Keratinocyte (primary cell): ENCODE measurements at regions not wholly inside any gene's neighbourhood (a gene's known extent, or its start where the extent isn't known, plus 50 kb on each side); places are given as distances from the start of the nearest gene placed in this dataset.

Experiments
- DNase-seq: peaks from one replicate; pipeline ENCODE4 v3.0.0-alpha.2; 2011; ENCODE audit warnings: low read depth, missing footprints, low spot score
- FAIRE-seq: peaks from 2 replicates; lab custom pipeline; 2011; peaks lifted over from hg19 to GRCh38; lab: Jason Lieb, UNC
- H2AFZ ChIP-seq: 2 replicates; pipeline ENCODE4 v1.6.0; 2012; ENCODE audit warnings: low read length, control low read depth, inconsistent platforms; ENCODE audit not compliant: control insufficient read depth
- H3K27ac ChIP-seq: 2 replicates; pipeline ENCODE4 v1.5.1; 2011; ENCODE audit warnings: low read length; ENCODE audit not compliant: control insufficient read depth, insufficient read depth
- H3K27me3 ChIP-seq: 3 replicates; pipeline ENCODE4 v1.6.0; 2011; ENCODE audit warnings: low read length; ENCODE audit not compliant: control insufficient read depth, insufficient read depth; ENCODE audit errors: extremely low read depth
- H3K36me3 ChIP-seq, 2 experiments: 2 replicates in 1 of 2; 3 replicates in 1 of 2; pipeline ENCODE4 v1.5.1; 2011; ENCODE audit warnings: low read length in 2 of 2, mild to moderate bottlenecking in 1 of 2; ENCODE audit not compliant: control insufficient read depth in 2 of 2, insufficient read depth in 2 of 2; ENCODE audit errors: extremely low read depth in 1 of 2
- H3K4me1 ChIP-seq: 3 replicates; pipeline ENCODE4 v1.5.1; 2011; ENCODE audit warnings: low read length; ENCODE audit not compliant: control insufficient read depth, insufficient read depth; ENCODE audit errors: extremely low read depth
- H3K4me2 ChIP-seq: 3 replicates; pipeline ENCODE4 v1.6.0; 2011; ENCODE audit warnings: low read depth, low read length; ENCODE audit not compliant: control insufficient read depth, insufficient read depth; ENCODE audit errors: extremely low read depth
- H3K4me3 ChIP-seq, 3 experiments: fragments of 200-600 bp in 1 of 3; sonication (generic) in 1 of 3; 2 replicates in 2 of 3; 3 replicates in 1 of 3; pipeline ENCODE4 v1.5.1; 2011 to 2016; ENCODE audit warnings: low read length in 3 of 3, mild to moderate bottlenecking in 3 of 3, control low read depth in 2 of 3, inconsistent platforms in 1 of 3, low read depth in 1 of 3, mixed read lengths in 1 of 3, mixed run types in 1 of 3, moderate library complexity in 1 of 3; ENCODE audit not compliant: control insufficient read depth in 2 of 3, insufficient read depth in 2 of 3; ENCODE audit errors: extremely low read depth in 1 of 3
- H3K79me2 ChIP-seq: 2 replicates; pipeline ENCODE4 v1.6.0; 2012; ENCODE audit warnings: low read length; ENCODE audit not compliant: control insufficient read depth, insufficient read depth
- H3K9ac ChIP-seq: 3 replicates; pipeline ENCODE4 v1.6.0; 2011; ENCODE audit warnings: low read length; ENCODE audit not compliant: control insufficient read depth, insufficient read depth; ENCODE audit errors: extremely low read depth
- H3K9me1 ChIP-seq: 3 replicates; pipeline ENCODE4 v1.6.0; 2011; ENCODE audit warnings: low read length; ENCODE audit not compliant: control insufficient read depth, insufficient read depth; ENCODE audit errors: extremely low read depth
- H3K9me3 ChIP-seq: 2 replicates; pipeline ENCODE4 v1.5.1; 2012; ENCODE audit warnings: low read depth, low read length; ENCODE audit not compliant: control insufficient read depth
- H4K20me1 ChIP-seq: 3 replicates; pipeline ENCODE4 v1.6.0; 2011; ENCODE audit warnings: low read length; ENCODE audit not compliant: control insufficient read depth, insufficient read depth; ENCODE audit errors: extremely low read depth
- EZH2 ChIP-seq: IDR thresholded peaks from one replicate; pipeline ENCODE4 v1.6.1; 2012; ENCODE audit warnings: inconsistent platforms, mild to moderate bottlenecking, low read length, moderate library complexity
- dilution Hi-C: fragments of 300-500 bp; cut with MboI; formaldehyde crosslinking; loops from one replicate; pipeline ENCODE4 v1.7.0; 2020; ENCODE audit warnings: low sequenced_read_pairs; ENCODE audit not compliant: extremely low pct_ligation_motif_present
- TF ChIP-seq, protein P1 (sequence below), 3 experiments: IDR thresholded peaks in 1 of 3; conservative IDR thresholded peaks in 1 of 3; optimal IDR thresholded peaks in 1 of 3; 2 replicates in 2 of 3; 3 replicates in 1 of 3; pipeline versions ENCODE3 to v1.5.1; 2011; ENCODE audit warnings: low read length in 3 of 3, mild to moderate bottlenecking in 3 of 3, moderate library complexity in 2 of 3, control low read depth in 1 of 3, inconsistent platforms in 1 of 3; ENCODE audit not compliant: insufficient read depth in 2 of 3; ENCODE audit errors: extremely low read depth in 1 of 3

DNA sequence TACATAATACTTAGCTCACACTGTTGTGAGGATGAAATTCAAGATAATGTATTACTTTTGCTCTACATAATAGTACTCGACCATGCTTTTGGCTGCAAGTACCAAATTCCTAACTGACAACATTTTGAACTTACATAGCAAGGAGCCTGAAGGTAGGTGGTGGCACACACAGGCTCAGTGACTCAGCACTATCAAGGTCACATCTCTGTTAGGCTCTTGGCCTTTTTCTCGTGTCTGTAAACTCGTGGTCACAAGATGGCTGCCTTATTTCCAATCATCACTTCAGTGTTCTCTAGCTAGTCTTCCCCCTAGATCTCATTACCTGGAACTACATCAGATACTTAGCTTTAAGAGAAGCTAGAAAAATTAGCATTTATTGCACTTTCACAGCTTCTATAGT is 61.4 kb upstream of the ABCB5 start:
- H3K9me1 ChIP-seq: no peaks in the 10 kb centered on the region
- no peaks in the 10 kb centered on the region for H3K27me3 ChIP-seq
- dilution Hi-C loops: no loop called here
- H3K4me1 ChIP-seq: no peaks in the 10 kb centered on the region
- H3K36me3 ChIP-seq: no peaks in the 10 kb centered on the region
- no peaks in the 10 kb centered on the region for H4K20me1 ChIP-seq
- H3K4me3 ChIP-seq: no peak overlapping the region
- no peak overlapping the region for H3K4me2 ChIP-seq
- H3K9ac ChIP-seq: no peak overlapping the region
- TF ChIP-seq, protein P1, sequence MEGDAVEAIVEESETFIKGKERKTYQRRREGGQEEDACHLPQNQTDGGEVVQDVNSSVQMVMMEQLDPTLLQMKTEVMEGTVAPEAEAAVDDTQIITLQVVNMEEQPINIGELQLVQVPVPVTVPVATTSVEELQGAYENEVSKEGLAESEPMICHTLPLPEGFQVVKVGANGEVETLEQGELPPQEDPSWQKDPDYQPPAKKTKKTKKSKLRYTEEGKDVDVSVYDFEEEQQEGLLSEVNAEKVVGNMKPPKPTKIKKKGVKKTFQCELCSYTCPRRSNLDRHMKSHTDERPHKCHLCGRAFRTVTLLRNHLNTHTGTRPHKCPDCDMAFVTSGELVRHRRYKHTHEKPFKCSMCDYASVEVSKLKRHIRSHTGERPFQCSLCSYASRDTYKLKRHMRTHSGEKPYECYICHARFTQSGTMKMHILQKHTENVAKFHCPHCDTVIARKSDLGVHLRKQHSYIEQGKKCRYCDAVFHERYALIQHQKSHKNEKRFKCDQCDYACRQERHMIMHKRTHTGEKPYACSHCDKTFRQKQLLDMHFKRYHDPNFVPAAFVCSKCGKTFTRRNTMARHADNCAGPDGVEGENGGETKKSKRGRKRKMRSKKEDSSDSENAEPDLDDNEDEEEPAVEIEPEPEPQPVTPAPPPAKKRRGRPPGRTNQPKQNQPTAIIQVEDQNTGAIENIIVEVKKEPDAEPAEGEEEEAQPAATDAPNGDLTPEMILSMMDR (optimal IDR thresholded peaks at IDR 0.05 in 1 of 3, IDR thresholded peaks at IDR 0.05 in 1 of 3, conservative IDR thresholded peaks at IDR 0.05 in 1 of 3; ENCODE audit: extremely low read depth in 1 of 3, insufficient read depth in 2 of 3, low read length in 3 of 3): no peak
- no peak for TF ChIP-seq EZH2
- DNase-seq: no peak
- no peaks in the 10 kb centered on the region for H3K79me2 ChIP-seq
- no peak for FAIRE-seq
- no peak overlapping the region for H2AFZ ChIP-seq
- H3K9me3 ChIP-seq: no peaks in the 10 kb centered on the region
- H3K27ac ChIP-seq: no peak overlapping the region

DNA sequence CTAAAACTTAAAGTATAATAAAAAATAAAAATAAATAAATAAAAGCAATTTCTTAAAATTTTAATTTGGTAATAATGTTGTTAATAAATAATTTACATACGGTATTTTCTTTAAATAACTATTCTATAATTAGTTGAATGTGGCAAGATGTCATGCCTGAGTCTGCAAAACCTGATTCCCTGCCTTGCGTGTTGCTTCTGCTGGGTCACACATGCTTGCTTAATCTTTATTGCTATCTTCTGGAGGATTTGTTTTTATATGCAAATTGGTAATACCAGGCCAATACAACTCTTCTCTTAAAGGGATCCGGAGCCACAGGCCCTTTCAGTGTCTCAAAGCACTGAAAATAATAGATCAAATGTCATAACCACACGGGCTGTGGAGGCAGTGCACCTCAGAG is 59.4 kb upstream of the ABCB5 start:
- FAIRE-seq: no peak
- dilution Hi-C loops: no loop called here
- no peak overlapping the region for H3K27ac ChIP-seq

More for the DNA sequence above, 59.4 kb upstream of the ABCB5 start:
- H3K4me2 ChIP-seq: no peak overlapping the region
- H3K27me3 ChIP-seq: no peaks in the 10 kb centered on the region
- H3K9me3 ChIP-seq: no peaks in the 10 kb centered on the region
- no peak overlapping the region for H2AFZ ChIP-seq
- no peak overlapping the region for H3K4me3 ChIP-seq
- H3K9ac ChIP-seq: no peak overlapping the region
- no peaks in the 10 kb centered on the region for H4K20me1 ChIP-seq
- no peaks in the 10 kb centered on the region for H3K4me1 ChIP-seq
- no peak for DNase-seq
- no peaks in the 10 kb centered on the region for H3K79me2 ChIP-seq
- no peaks in the 10 kb centered on the region for H3K9me1 ChIP-seq
- TF ChIP-seq EZH2: no peak
- TF ChIP-seq, protein P1 (optimal IDR thresholded peaks at IDR 0.05 in 1 of 3, IDR thresholded peaks at IDR 0.05 in 1 of 3, conservative IDR thresholded peaks at IDR 0.05 in 1 of 3; ENCODE audit: extremely low read depth in 1 of 3, insufficient read depth in 2 of 3, low read length in 3 of 3): no peak
- no peaks in the 10 kb centered on the region for H3K36me3 ChIP-seq
